ENCODE measurements at regions not wholly inside any gene's neighbourhood (a gene's known extent, or its start where the extent isn't known, plus 50 kb on each side); places are given as distances from the start of the nearest gene placed in this dataset.

DNA sequence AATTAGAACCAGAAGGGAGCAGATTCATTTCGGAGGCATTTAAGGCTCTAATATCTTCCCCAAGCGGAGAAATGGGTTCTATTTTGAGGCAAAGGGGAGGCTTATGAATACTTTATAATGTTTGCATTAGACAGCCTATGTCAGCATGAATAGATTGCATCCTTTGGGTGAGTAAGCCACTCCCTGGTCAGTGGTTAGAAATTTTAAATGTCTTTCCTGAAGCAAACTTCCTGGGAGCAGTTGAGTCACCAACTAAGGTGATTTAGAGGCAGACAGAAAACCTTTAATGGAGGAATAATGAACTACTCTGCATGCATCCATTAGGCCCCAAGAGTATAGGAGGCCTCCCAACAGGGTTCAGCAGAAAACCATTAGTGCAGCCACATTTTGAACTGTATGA, 204.9 kb downstream of the ELAVL2 start:
- no peak for TF ChIP-seq CTCF (IDR thresholded peaks at IDR 0.05)
- TF ChIP-seq EZH2 (IDR thresholded peaks at IDR 0.05): no peak
- TF ChIP-seq EZH2phosphoT487 (IDR thresholded peaks at IDR 0.05): no peak

Measured in neural progenitor cell (in vitro differentiated cells).